ENCODE measurements at regions not wholly inside any gene's neighbourhood (a gene's known extent, or its start where the extent isn't known, plus 50 kb on each side); places are given as distances from the start of the nearest gene placed in this dataset.
"Not testable (repeated sequence)": the region's sequence is repeated elsewhere in the genome, so short reads cannot be mapped to it uniquely, and the experiment has no call there.

DNA sequence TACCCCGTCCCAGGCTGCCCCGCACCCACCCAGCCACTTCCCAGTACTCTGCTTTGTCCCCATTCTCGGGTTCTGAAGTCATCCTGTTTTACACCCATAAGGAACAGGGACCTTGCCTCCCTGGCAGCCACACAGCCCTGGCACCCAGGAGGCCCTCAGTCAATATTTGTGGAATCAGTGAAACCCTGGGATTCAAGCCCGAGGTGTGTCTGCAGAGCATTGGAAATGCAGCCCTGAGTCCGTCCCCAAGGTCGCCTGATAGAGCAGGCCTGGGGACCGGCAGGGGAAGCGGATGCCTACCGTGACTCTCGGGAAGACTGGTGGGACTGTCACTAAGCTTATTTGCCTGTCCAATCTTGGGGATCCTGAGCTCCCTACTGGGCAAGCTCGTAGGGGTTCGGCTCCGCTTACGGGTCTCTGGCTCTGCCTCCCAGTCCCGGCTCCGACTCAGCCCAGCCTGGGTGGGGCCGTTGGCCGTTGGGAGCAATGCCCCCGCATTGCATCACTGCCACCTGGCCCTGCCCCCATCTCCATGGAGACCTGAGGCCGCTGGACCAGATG is 64.4 kb upstream of the TAMM41 start:
- H3K4me3 ChIP-seq (ENCODE audit: low read depth, low read length) = no peak overlapping the region
- no peak for DNase-seq (ENCODE audit: low read depth)
- TF ChIP-seq, protein P1, sequence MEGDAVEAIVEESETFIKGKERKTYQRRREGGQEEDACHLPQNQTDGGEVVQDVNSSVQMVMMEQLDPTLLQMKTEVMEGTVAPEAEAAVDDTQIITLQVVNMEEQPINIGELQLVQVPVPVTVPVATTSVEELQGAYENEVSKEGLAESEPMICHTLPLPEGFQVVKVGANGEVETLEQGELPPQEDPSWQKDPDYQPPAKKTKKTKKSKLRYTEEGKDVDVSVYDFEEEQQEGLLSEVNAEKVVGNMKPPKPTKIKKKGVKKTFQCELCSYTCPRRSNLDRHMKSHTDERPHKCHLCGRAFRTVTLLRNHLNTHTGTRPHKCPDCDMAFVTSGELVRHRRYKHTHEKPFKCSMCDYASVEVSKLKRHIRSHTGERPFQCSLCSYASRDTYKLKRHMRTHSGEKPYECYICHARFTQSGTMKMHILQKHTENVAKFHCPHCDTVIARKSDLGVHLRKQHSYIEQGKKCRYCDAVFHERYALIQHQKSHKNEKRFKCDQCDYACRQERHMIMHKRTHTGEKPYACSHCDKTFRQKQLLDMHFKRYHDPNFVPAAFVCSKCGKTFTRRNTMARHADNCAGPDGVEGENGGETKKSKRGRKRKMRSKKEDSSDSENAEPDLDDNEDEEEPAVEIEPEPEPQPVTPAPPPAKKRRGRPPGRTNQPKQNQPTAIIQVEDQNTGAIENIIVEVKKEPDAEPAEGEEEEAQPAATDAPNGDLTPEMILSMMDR (IDR thresholded peaks at IDR 0.05; ENCODE audit: insufficient read depth, low read depth, low read length, missing control alignments) = no peak

DNA sequence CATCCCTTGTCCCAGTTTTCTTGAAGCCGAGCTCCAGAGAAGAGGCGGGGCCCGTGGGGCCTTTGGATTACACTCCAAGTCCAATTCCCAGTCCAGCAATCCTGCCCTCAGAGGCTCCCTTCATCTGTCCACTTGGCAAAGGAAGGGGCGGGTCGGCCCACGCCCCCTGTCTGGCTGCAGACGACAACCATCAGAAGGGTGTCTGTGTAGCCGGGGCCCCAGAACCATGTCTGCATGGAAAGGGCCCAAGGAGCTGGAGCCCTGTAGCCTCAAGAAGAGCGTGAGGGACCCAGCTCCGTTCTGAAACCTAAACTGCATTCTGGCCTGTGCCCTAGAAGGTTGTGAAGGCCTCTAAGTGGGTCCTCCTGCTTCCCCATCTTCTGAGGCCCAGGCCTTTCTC is 65.2 kb upstream of the TAMM41 start:
- not testable (repeated sequence) for DNase-seq (ENCODE audit: low read depth); H3K4me3 ChIP-seq (ENCODE audit: low read depth, low read length)

DNA sequence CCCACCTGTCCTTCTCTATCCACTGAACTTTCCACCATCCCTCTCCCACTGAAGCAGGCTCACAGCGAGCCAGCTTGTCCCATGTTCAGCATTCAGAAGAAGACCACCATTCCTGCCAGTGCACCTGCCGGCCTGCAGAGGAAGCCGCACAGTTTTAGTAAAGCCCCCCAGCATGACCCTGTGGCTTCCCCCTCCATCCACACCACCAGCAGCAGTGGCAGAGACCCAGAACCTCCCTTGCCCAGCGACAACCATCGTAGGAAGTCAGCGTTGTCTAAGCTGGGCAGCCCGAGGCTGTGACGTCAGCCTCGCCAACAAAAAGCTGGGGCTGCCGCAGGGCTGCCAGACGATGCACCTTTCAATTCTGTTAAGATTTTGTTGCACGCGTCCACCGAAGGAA is 66.6 kb upstream of the TAMM41 start:
- no peak for DNase-seq (ENCODE audit: low read depth)
- TF ChIP-seq, protein P1 (IDR thresholded peaks at IDR 0.05; ENCODE audit: insufficient read depth, low read depth, low read length, missing control alignments) = no peak

DNA sequence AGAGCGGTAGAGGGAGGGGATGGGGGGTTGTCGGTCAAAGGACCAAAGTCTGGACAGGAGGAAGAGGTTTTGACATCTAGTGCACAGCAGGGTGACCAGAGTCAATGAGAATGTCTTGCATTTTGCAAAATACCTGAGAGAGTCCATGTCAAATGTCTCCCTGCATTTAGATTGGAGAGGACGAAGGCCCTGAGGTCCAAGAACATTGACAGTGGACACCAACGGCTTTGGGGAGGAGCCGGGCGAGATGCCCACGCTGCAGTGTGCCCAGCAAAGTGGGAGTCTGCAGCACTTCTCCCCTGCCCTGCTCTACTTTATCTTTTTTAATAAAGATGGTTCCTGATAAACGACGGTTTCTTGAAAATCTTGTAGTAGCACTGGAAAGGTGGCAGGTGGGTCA is 67.4 kb upstream of the TAMM41 start:
- TF ChIP-seq, protein P1 (IDR thresholded peaks at IDR 0.05; ENCODE audit: insufficient read depth, low read depth, low read length, missing control alignments) = no peak
- H3K4me3 ChIP-seq (ENCODE audit: low read depth, low read length) = no peak overlapping the region
- no peak for DNase-seq (ENCODE audit: low read depth)

More for the DNA sequence above, 66.6 kb upstream of the TAMM41 start:
- H3K4me3 ChIP-seq (ENCODE audit: low read depth, low read length) = no peak overlapping the region

DNA sequence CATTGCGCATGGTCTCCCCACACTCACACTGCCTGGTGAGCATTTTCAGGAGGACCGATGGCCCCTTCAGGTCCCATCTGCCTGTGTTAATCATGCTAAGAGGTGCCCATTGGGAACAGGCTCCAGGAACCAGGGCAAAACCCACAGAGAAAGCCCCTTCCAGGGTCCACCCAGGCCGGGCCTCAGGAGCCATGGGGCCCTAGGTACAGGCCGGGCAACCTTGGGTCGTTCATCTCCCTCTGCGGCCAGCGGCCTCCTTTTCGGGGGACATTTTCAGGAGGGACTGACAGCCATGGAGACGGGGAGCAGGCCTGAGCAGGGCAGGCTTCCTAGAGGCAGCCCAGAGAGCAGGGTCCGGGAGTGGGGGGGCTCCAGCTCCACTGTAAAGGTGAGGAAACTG is 68.0 kb upstream of the TAMM41 start:
- H3K4me3 ChIP-seq (ENCODE audit: low read depth, low read length) = no peak overlapping the region
- TF ChIP-seq, protein P1 (IDR thresholded peaks at IDR 0.05; ENCODE audit: insufficient read depth, low read depth, low read length, missing control alignments) = no peak
- DNase-seq (ENCODE audit: low read depth) = no peak

DNA sequence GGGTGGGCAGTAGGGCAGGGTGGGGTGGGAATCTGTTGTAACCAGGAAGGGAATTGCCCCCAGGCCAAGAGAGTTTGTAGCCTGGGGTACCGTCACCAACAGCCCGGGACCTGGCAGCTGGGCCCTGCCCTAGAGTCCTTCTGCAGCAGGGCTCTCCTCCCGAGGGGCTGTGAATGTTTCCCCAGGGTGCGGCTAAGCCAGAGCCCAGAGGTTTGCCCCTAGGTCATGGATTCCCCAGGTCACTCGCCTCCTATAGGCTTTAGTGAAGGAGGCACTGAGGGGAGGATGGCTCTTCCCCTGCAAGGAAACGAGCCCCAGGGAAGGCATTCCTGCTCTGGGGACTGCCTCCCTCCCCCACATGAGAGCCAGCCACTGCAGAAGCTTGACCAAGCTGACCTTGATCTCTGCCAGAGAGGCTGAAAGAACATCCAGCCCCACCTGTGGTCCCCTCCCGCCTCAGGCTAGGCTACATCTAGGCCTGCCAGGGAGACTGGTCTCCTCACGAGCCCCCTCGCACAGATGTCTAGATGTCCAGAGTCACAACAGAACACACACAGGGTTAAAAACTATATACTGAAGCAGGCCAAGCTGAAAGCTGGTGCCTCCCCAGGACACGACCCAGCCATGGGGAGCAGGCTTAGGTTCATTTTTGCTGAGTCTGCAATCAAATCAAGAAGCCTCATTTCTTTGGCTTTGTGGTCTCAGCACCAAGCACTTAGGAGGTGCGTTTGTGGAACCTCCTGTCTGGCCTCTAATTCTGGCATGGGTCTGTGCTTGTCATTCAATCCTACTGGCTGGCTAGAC is 69.1 kb upstream of the TAMM41 start:
- no peak for DNase-seq (ENCODE audit: low read depth)
- TF ChIP-seq, protein P1 (IDR thresholded peaks at IDR 0.05; ENCODE audit: insufficient read depth, low read depth, low read length, missing control alignments) = no peak
- no peak overlapping the region for H3K4me3 ChIP-seq (ENCODE audit: low read depth, low read length)

DNA sequence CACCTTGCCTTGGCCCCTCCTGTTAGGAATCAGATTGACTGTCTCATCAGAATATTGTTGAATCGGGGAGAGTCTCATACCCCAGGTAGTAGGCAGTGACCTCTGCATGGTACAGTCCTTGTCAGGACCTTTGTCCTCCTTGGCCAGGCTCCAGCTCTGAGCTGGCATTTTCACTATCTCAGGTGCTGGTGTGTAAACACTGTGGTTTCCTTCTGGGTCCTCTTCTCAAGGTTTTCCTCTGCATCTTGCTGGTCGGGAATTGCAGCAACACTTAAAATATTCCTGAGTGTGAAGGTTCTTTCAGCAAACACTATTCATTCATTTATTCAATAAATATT is 69.7 kb upstream of the TAMM41 start:
- not testable (repeated sequence) for DNase-seq (ENCODE audit: low read depth); H3K4me3 ChIP-seq (ENCODE audit: low read depth, low read length)

DNA sequence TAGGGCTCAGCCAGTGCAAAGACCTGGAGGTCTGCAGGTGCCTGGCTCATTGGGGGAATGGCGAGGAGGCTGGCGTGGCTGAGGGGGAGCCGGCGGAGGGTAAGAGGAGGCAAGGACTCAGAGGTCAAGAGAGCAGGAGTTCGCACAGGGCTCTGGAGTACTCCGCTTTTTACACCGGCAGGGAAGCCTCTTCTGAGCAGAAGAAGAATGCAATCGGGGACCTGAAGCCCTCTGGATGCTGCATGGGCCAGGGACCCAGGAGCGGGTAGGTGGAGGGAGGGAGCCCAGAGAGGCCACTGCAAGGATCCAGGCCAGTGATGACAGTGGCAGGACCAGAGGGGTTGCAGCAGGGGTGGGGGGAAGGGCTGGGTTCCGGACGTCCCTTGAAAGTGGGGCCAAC is 70.4 kb upstream of the TAMM41 start:
- H3K4me3 ChIP-seq (ENCODE audit: low read depth, low read length) = no peak overlapping the region
- DNase-seq (ENCODE audit: low read depth) = no peak
- TF ChIP-seq, protein P1 (IDR thresholded peaks at IDR 0.05; ENCODE audit: insufficient read depth, low read depth, low read length, missing control alignments) = no peak
